B cell (primary cell): ENCODE measurements at regions not wholly inside any gene's neighbourhood (a gene's known extent, or its start where the extent isn't known, plus 50 kb on each side); places are given as distances from the start of the nearest gene placed in this dataset.

Experiments used
- ATAC-seq: fragments of 200-7000 bp; cut with Tn5 transposase; one replicate; pipeline ENCODE4 v1.10.0; 2021; ENCODE audit warnings: low read depth, mild to moderate bottlenecking, moderate number of reproducible peaks, moderate library complexity
- CTCF ChIA-PET: fragments of 350-600 bp; sonication (Branson Sonifier 250); formaldehyde crosslinking; loops from one replicate; lab custom pipeline; 2021; ENCODE audit warnings: antibody characterized with exemption, inconsistent platforms; lab: Charles Lee
- POLR2A ChIA-PET: fragments of 350-600 bp; sonication (Branson Sonifier 250); formaldehyde crosslinking; loops from one replicate; lab custom pipeline; 2021; ENCODE audit warnings: antibody characterized with exemption; lab: Charles Lee
- DNase-seq: peaks from one replicate; pipeline ENCODE4 v3.0.0; 2013
- H2AFZ ChIP-seq: 2 replicates; pipeline ENCODE4 v1.6.1; 2012; ENCODE audit warnings: mild to moderate bottlenecking, low read depth, low read length; ENCODE audit not compliant: insufficient read depth, poor library complexity, severe bottlenecking
- H3K27ac ChIP-seq, 2 donors: 1 replicate in 1 of 2; 2 replicates in 1 of 2; pipeline ENCODE4 v1.5.1; 2012 to 2013; ENCODE audit warnings: low read length in 2 of 2, mild to moderate bottlenecking in 2 of 2, moderate library complexity in 1 of 2
- H3K27me3 ChIP-seq, 4 experiments: fragments of 200-600 bp in 1 of 4; sonication (generic) in 1 of 4; replicated peaks in 1 of 4; 1 replicate in 2 of 4; 2 replicates in 2 of 4; pipeline versions ENCODE4 v1.6.1 to v1.7.0; 2013 to 2016; ENCODE audit warnings: low read length in 3 of 4, mild to moderate bottlenecking in 2 of 4, mixed read lengths in 1 of 4, moderate library complexity in 1 of 4; ENCODE audit not compliant: insufficient read depth in 4 of 4, control insufficient read depth in 3 of 4; ENCODE audit errors: control extremely low read depth in 1 of 4
- H3K36me3 ChIP-seq, 2 experiments: replicated peaks in 1 of 2; 1 replicate in 1 of 2; 2 replicates in 1 of 2; pipeline versions ENCODE4 v1.6.1 to v1.7.1; 2013; ENCODE audit warnings: low read length in 1 of 2; ENCODE audit not compliant: insufficient read depth in 2 of 2, control insufficient read depth in 1 of 2; ENCODE audit errors: control extremely low read depth in 1 of 2, extremely low read depth in 1 of 2
- H3K4me1 ChIP-seq, 2 donors: fragments of 200-600 bp in 1 of 2; sonication (generic) in 1 of 2; 1 replicate in 1 of 2; 2 replicates in 1 of 2; pipeline versions ENCODE4 v1.5.1 to v1.6.1; 2013 to 2017; ENCODE audit warnings: low read length in 2 of 2; ENCODE audit not compliant: control insufficient read depth in 2 of 2, insufficient read depth in 2 of 2
- H3K4me2 ChIP-seq: replicated peaks from 2 replicates; pipeline ENCODE3; 2012; ENCODE audit warnings: mild to moderate bottlenecking, low read depth, low read length; ENCODE audit not compliant: poor library complexity, severe bottlenecking
- H3K4me3 ChIP-seq, 5 experiments: fragments of 200-600 bp in 1 of 5; sonication (generic) in 1 of 5; 1 replicate in 3 of 5; 2 replicates in 2 of 5; pipeline versions ENCODE4 v1.5.1 to v1.7.0; 2011 to 2016; ENCODE audit warnings: low read length in 4 of 5, mild to moderate bottlenecking in 4 of 5, low read depth in 2 of 5, control low read depth in 1 of 5, moderate library complexity in 1 of 5; ENCODE audit not compliant: insufficient read depth in 1 of 5; ENCODE audit errors: control extremely low read depth in 1 of 5, extremely low read depth in 1 of 5
- H3K79me2 ChIP-seq: fragments of 200-600 bp; sonication (generic); one replicate; pipeline ENCODE4 v1.6.0; 2016; ENCODE audit warnings: low read length; ENCODE audit not compliant: control insufficient read depth, insufficient read depth
- H3K9ac ChIP-seq: fragments of 200-600 bp; sonication (generic); 2 replicates; pipeline ENCODE4 v1.6.1; 2017; ENCODE audit warnings: mild to moderate bottlenecking, low read length, moderate library complexity
- H3K9me3 ChIP-seq, 3 donors: one replicate each; pipeline versions ENCODE4 v1.6.1 to v1.7.1; 2013; ENCODE audit warnings: low read length in 2 of 3; ENCODE audit not compliant: control insufficient read depth in 2 of 3, insufficient read depth in 1 of 3; ENCODE audit errors: control extremely low read depth in 1 of 3
- H4K20me1 ChIP-seq: 2 replicates; pipeline ENCODE4 v1.6.0; 2012; ENCODE audit warnings: mild to moderate bottlenecking, low read length; ENCODE audit not compliant: insufficient read depth, control insufficient read depth, poor library complexity, severe bottlenecking
- H3K27ac Mint-ChIP-seq: one replicate; pipeline ENCODE4 v1.8.0; 2021; ENCODE audit warnings: mixed read lengths
- H3K27me3 Mint-ChIP-seq: one replicate; pipeline ENCODE4 v1.8.0; 2021; ENCODE audit warnings: mixed read lengths
- H3K4me1 Mint-ChIP-seq: one replicate; pipeline ENCODE4 v1.8.0; 2021; ENCODE audit warnings: mixed read lengths
- H3K4me3 Mint-ChIP-seq: one replicate; pipeline ENCODE4 v1.8.0; 2021; ENCODE audit warnings: mixed read lengths
- H3K9me3 Mint-ChIP-seq: one replicate; pipeline ENCODE4 v1.8.0; 2022; ENCODE audit warnings: mixed read lengths; ENCODE audit not compliant: insufficient read depth
- CTCF ChIP-seq: fragments of 200-600 bp; IDR thresholded peaks from one replicate; pipeline ENCODE4 v1.8.0; 2022; ENCODE audit warnings: antibody characterized with exemption, mild to moderate bottlenecking
- EZH2 ChIP-seq: IDR thresholded peaks from 2 replicates; pipeline ENCODE4 v1.6.1; 2012; ENCODE audit warnings: borderline replicate concordance, low read depth, mild to moderate bottlenecking, moderate library complexity, low read length; ENCODE audit not compliant: insufficient read depth, poor library complexity, severe bottlenecking
- WGBS: methylation state at CpG from one replicate; pipeline ENCODE4 v1.1.5; 2013; ENCODE audit warnings: missing lambda C conversion rate; ENCODE audit not compliant: insufficient coverage; 5-methylcytosine and 5-hydroxymethylcytosine counted together
- intact Hi-C: fragments of 100-400 bp; cut with micrococcal nuclease; formaldehyde crosslinking; loops from one replicate; pipeline ENCODE4 v1.10.0; 2022

GRCh38 chr3:20673866-20674265, 487.9 kb upstream of the SGO1 start:
- CTCF ChIA-PET, result no interaction called here
- Histone ChIP-seq H3K4me2 (no peak overlapping the region), H3K27me3 (no peaks in the 10 kb centered on the region), H3K9me3 (no peaks in the 10 kb centered on the region), H2AFZ (no peak overlapping the region), H4K20me1 (no peaks in the 10 kb centered on the region), H3K9ac (no peak overlapping the region), H3K4me1 (no peaks in the 10 kb centered on the region), H3K4me3 (no peak overlapping the region), H3K79me2 (no peaks in the 10 kb centered on the region), H3K36me3 (no peaks in the 10 kb centered on the region), H3K27ac (no peak overlapping the region)
- DNase-seq, result no peak
- POLR2A ChIA-PET, result no interaction called here
- Mint-ChIP-seq H3K27me3 (no peaks in the 10 kb centered on the region), H3K27ac (no peak overlapping the region), H3K9me3 (peaks cover 9% of the 10 kb centered on the region), H3K4me1 (no peaks in the 10 kb centered on the region), H3K4me3 (no peak overlapping the region)
- no CpG with 5 or more reads among the region's 1 CpG for WGBS
- ATAC-seq, result no peak
- TF ChIP-seq CTCF (no peak), EZH2 (no peak)
- intact Hi-C loops, result no loop called here

- WGBS, result no CpG with 5 or more reads among the region's 2 CpGs
- Histone ChIP-seq H3K4me1 (no peaks in the 10 kb centered on the region), H4K20me1 (no peaks in the 10 kb centered on the region), H3K4me3 (no peak overlapping the region), H3K9me3 (no peaks in the 10 kb centered on the region), H3K9ac (no peak overlapping the region), H3K4me2 (no peak overlapping the region), H3K79me2 (no peaks in the 10 kb centered on the region), H2AFZ (no peak overlapping the region), H3K27me3 (no peaks in the 10 kb centered on the region), H3K36me3 (no peaks in the 10 kb centered on the region), H3K27ac (no peak overlapping the region)
- CTCF ChIA-PET, result no interaction called here
- Mint-ChIP-seq H3K4me3 (no peak overlapping the region), H3K27me3 (no peaks in the 10 kb centered on the region), H3K27ac (no peak overlapping the region), H3K4me1 (no peaks in the 10 kb centered on the region), H3K9me3 (peaks cover 3% of the 10 kb centered on the region)
- TF ChIP-seq EZH2, result no peak
- TF ChIP-seq CTCF, result no peak
- DNase-seq (no peak), ATAC-seq (no peak)
- POLR2A ChIA-PET, result no interaction called here
- intact Hi-C loops, result no loop called here
These were observed 483.7 kb upstream of the SGO1 start for GRCh38 chr3:20669675-20670074.
